Upper lobe of right lung (tissue), 1 donor: ENCODE measurements at regions not wholly inside any gene's neighbourhood (a gene's known extent, or its start where the extent isn't known, plus 50 kb on each side); places are given as distances from the start of the nearest gene placed in this dataset.

Source experiments
- ATAC-seq: fragments of 200-7000 bp; cut with Tn5 transposase; one replicate; pipeline ENCODE4 v1.9.1; 2020; ENCODE audit warnings: mild to moderate bottlenecking, moderate library complexity
- DNase-seq: peaks from one replicate; pipeline ENCODE4 v3.0.0-alpha.2; 2020
- H3K27ac ChIP-seq: fragments of 200-600 bp; one replicate; pipeline ENCODE4 v1.8.0; 2022
- H3K27me3 ChIP-seq: fragments of 200-600 bp; one replicate; pipeline ENCODE4 v1.8.0; 2022; ENCODE audit warnings: mild to moderate bottlenecking
- H3K36me3 ChIP-seq: fragments of 200-600 bp; one replicate; pipeline ENCODE4 v1.8.0; 2022
- H3K4me1 ChIP-seq: fragments of 200-600 bp; one replicate; pipeline ENCODE4 v1.8.0; 2022
- H3K4me3 ChIP-seq: fragments of 200-600 bp; one replicate; pipeline ENCODE4 v1.8.0; 2022; ENCODE audit warnings: mild to moderate bottlenecking
- H3K9me3 ChIP-seq: fragments of 200-600 bp; one replicate; pipeline ENCODE4 v1.8.0; 2022
- CTCF ChIP-seq: fragments of 200-600 bp; IDR thresholded peaks from one replicate; pipeline ENCODE4 v1.8.0; 2022; ENCODE audit warnings: antibody characterized with exemption
- intact Hi-C: fragments of 100-400 bp; cut with DNase I; formaldehyde crosslinking; loops from one replicate; pipeline ENCODE4 v1.11.0; 2022
- donor health status: DM: no; HTN: yes; CAD: no; lungs with severe emphysema.

GRCh38 chr13:84951128-84951527 lies 848.1 kb downstream of the SLITRK6 start:
- Histone ChIP-seq H3K4me3 (no peak overlapping the region), H3K27me3 (no peaks in the 10 kb centered on the region), H3K27ac (no peak overlapping the region), H3K9me3 (no peaks in the 10 kb centered on the region), H3K36me3 (no peaks in the 10 kb centered on the region), H3K4me1 (no peaks in the 10 kb centered on the region)
- intact Hi-C loops: no loop called here
- no peak for DNase-seq
- TF ChIP-seq CTCF: no peak
- ATAC-seq: no peak

GRCh38 chr13:84946192-84946591 lies 853.0 kb downstream of the SLITRK6 start:
- intact Hi-C loops: no loop called here
- Histone ChIP-seq H3K27ac (no peak overlapping the region), H3K36me3 (no peaks in the 10 kb centered on the region), H3K4me3 (no peak overlapping the region), H3K27me3 (no peaks in the 10 kb centered on the region), H3K4me1 (no peaks in the 10 kb centered on the region), H3K9me3 (no peaks in the 10 kb centered on the region)
- no peak for DNase-seq
- no peak for TF ChIP-seq CTCF
- no peak for ATAC-seq

- ATAC-seq (no peak), DNase-seq (no peak)
- intact Hi-C loops: no loop called here
- no peak overlapping the region for H3K27ac ChIP-seq
- no peaks in the 10 kb centered on the region for H3K4me1 ChIP-seq
- no peak for TF ChIP-seq CTCF
- H3K4me3 ChIP-seq: no peak overlapping the region
- H3K27me3 ChIP-seq: no peaks in the 10 kb centered on the region
- H3K9me3 ChIP-seq: no peaks in the 10 kb centered on the region
- H3K36me3 ChIP-seq: no peaks in the 10 kb centered on the region
These were observed 858.4 kb downstream of the SLITRK6 start for GRCh38 chr13:84940798-84941197.

GRCh38 chr13:84940167-84940566 lies 859.1 kb downstream of the SLITRK6 start:
- no peak for DNase-seq
- TF ChIP-seq CTCF: no peak
- intact Hi-C loops: no loop called here
- Histone ChIP-seq H3K27ac (no peak overlapping the region), H3K4me1 (no peaks in the 10 kb centered on the region), H3K9me3 (no peaks in the 10 kb centered on the region), H3K27me3 (no peaks in the 10 kb centered on the region), H3K36me3 (no peaks in the 10 kb centered on the region), H3K4me3 (no peak overlapping the region)
- ATAC-seq: no peak

- no peaks in the 10 kb centered on the region for H3K4me1 ChIP-seq
- peak overlapping the region; percentile 3 for H3K4me3 ChIP-seq
- H3K27ac ChIP-seq: no peak overlapping the region
- no peaks in the 10 kb centered on the region for H3K9me3 ChIP-seq
- ATAC-seq (no peak), DNase-seq (no peak)
- intact Hi-C loops: no loop called here
- no peaks in the 10 kb centered on the region for H3K27me3 ChIP-seq
- TF ChIP-seq CTCF: no peak
- H3K36me3 ChIP-seq: no peaks in the 10 kb centered on the region
These were observed 864.3 kb downstream of the SLITRK6 start for GRCh38 chr13:84934911-84935310.

- ATAC-seq: no peak
- intact Hi-C loops: no loop called here
- Histone ChIP-seq H3K36me3 (no peaks in the 10 kb centered on the region), H3K4me3 (no peak overlapping the region), H3K27me3 (no peaks in the 10 kb centered on the region), H3K9me3 (no peaks in the 10 kb centered on the region), H3K4me1 (no peaks in the 10 kb centered on the region), H3K27ac (no peak overlapping the region)
- no peak for DNase-seq
- TF ChIP-seq CTCF: no peak
These were observed 865.4 kb downstream of the SLITRK6 start for GRCh38 chr13:84933797-84934196.
